GM06990 (cell line): ENCODE measurements at regions not wholly inside any gene's neighbourhood (a gene's known extent, or its start where the extent isn't known, plus 50 kb on each side); places are given as distances from the start of the nearest gene placed in this dataset.

ENCODE experiments used
- DNase-seq: peaks from one replicate; pipeline ENCODE4 v3.0.0-alpha.2; 2011; ENCODE audit not compliant: insufficient read length; ENCODE audit errors: extremely low read depth
- H3K27me3 ChIP-seq: replicated peaks from 2 replicates; pipeline ENCODE4 v1.6.0; 2011; ENCODE audit warnings: low read length; ENCODE audit not compliant: control insufficient read depth, insufficient read depth
- H3K36me3 ChIP-seq: 2 replicates; pipeline ENCODE4 v1.5.1; 2011; ENCODE audit warnings: low read length; ENCODE audit not compliant: control insufficient read depth, insufficient read depth
- H3K4me3 ChIP-seq: replicated peaks from 2 replicates; pipeline ENCODE4 v1.5.1; 2011; ENCODE audit warnings: low read depth, mild to moderate bottlenecking, control low read depth, low read length
- TF ChIP-seq, protein P1 (sequence below): IDR thresholded peaks from 2 replicates; pipeline ENCODE4 v1.5.1; 2011; ENCODE audit warnings: low read length, control low read depth, mild to moderate bottlenecking, inconsistent platforms; ENCODE audit not compliant: insufficient read depth, poor library complexity, severe bottlenecking

DNA sequence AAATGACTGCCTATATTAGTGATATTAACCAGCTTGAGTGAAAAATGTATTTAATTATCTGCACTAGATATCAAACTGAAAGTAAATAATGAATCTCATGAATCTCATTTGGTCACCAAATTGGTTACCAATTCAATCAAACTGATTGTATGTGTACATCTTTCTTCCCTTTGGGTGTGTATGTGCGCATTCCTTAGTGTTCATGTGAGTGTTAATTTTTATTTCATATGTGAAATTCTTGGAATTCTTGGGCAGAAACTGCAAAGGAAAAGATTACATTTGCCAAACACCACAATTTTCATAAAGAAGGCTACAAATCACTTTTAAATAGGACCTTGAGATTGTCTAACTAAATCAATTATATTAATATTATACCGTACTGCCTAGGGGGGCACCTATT, 648.4 kb upstream of the MARCKS start:
- no peak for DNase-seq
- TF ChIP-seq, protein P1, sequence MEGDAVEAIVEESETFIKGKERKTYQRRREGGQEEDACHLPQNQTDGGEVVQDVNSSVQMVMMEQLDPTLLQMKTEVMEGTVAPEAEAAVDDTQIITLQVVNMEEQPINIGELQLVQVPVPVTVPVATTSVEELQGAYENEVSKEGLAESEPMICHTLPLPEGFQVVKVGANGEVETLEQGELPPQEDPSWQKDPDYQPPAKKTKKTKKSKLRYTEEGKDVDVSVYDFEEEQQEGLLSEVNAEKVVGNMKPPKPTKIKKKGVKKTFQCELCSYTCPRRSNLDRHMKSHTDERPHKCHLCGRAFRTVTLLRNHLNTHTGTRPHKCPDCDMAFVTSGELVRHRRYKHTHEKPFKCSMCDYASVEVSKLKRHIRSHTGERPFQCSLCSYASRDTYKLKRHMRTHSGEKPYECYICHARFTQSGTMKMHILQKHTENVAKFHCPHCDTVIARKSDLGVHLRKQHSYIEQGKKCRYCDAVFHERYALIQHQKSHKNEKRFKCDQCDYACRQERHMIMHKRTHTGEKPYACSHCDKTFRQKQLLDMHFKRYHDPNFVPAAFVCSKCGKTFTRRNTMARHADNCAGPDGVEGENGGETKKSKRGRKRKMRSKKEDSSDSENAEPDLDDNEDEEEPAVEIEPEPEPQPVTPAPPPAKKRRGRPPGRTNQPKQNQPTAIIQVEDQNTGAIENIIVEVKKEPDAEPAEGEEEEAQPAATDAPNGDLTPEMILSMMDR = no peak
- H3K4me3 ChIP-seq = no peak overlapping the region
- H3K27me3 ChIP-seq = no peaks in the 10 kb centered on the region
- H3K36me3 ChIP-seq = no peaks in the 10 kb centered on the region

DNA sequence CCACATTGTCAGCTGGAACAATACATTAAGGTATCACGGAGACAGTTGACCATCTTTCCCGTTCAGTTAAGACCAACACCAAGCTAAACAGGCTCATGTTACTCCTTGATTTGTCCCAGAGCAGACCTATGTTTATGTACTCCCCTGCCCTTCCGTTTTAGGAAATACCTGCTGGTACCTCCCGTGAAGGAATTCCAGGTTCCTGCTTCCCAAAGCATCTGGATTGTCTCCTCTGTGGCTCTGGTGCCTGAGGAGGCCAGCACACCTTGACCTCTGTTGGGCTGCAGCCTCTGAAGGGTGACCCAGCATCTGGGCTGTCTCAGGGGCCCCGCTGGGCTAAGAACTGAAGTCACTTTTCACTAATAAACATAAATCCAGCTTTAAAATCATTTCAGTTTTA, 647.8 kb upstream of the MARCKS start:
- no peaks in the 10 kb centered on the region for H3K27me3 ChIP-seq
- TF ChIP-seq, protein P1 = no peak
- no peak overlapping the region for H3K4me3 ChIP-seq
- DNase-seq = no peak
- no peaks in the 10 kb centered on the region for H3K36me3 ChIP-seq

DNA sequence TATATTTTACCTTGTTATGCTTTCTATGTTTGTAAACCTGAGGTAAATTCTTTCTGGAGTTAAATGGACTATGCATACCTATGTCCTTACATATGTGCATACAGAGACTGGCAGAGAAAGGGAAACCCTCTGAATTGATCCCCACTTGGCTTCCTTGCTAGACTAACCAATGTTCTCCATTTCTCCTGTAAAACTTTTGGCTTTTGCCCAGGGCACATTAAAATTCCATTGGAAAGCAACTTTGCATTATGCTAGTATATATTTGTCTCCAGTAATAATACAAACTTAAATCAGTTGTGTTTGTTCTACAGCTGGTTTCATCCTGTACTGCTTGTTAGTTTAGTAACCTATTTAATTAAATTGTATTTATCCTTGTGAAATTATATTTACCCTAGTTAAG, 646.0 kb upstream of the MARCKS start:
- DNase-seq = no peak
- no peaks in the 10 kb centered on the region for H3K36me3 ChIP-seq
- no peak overlapping the region for H3K4me3 ChIP-seq
- TF ChIP-seq, protein P1 = no peak
- H3K27me3 ChIP-seq = no peaks in the 10 kb centered on the region

DNA sequence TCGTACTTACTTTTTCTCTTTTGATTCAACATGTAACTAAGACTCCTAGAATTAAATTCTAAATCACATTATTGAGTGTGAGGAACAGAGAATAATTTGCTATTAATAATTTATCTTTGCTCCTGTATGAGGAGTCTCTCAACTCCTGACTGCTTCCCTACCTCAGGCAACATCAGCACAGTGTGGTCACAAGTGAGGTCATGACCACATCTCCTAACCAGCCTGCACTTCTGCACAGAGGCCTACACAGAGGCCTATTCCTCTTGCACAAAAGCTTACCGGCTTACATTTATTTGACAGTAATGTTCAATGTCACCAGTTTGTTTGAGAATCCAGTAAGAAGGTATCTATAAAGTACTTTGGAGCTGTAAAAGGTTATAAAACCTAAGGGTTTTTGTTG, 637.4 kb upstream of the MARCKS start:
- Histone ChIP-seq H3K36me3 (no peaks in the 10 kb centered on the region), H3K4me3 (no peak overlapping the region), H3K27me3 (no peaks in the 10 kb centered on the region)
- TF ChIP-seq, protein P1 = no peak
- DNase-seq = no peak

DNA sequence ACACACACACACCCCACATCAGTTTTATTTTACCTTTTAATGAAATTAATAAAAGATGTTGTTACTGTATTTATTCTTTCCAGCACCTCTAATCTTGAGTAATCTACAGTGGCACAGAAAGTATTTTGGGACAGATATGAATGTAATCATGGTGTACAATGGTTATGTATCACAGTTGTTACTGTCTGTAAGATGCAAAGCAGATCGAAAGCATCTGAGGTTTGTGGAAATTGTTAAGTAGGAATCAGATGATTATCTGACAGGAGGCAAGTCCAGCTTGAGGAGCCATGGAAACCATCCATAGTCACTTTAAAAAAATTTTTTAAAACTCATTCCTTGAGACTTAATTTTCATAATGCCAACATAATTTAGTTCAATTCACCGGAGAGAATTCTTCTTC, 636.3 kb upstream of the MARCKS start:
- DNase-seq = no peak
- Histone ChIP-seq H3K36me3 (no peaks in the 10 kb centered on the region), H3K4me3 (no peak overlapping the region), H3K27me3 (no peaks in the 10 kb centered on the region)
- TF ChIP-seq, protein P1 = no peak

DNA sequence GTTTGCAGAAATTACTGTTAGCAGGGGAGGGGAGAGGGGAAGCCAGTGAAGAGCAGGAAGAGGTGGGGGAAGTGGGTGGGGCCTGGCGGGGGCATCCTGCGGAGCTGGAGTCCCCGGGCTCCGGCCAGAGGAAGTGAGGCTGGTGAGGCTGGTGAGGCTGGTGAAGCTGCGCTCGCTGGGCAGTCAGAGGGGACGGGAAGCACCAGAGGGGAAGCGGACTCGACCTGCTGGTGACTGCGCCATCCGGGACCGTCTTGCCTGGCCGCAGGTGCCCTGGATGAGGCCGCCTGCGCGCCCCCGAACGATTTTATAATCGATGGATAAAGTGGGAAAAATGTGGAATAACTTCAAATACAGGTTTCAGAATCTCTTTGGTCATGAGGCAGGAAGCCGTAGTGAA, 635.3 kb upstream of the MARCKS start:
- no peak for DNase-seq
- TF ChIP-seq, protein P1 = no peak
- no peaks in the 10 kb centered on the region for H3K36me3 ChIP-seq
- no peaks in the 10 kb centered on the region for H3K27me3 ChIP-seq
- no peak overlapping the region for H3K4me3 ChIP-seq
